ENCODE measurements at regions not wholly inside any gene's neighbourhood (a gene's known extent, or its start where the extent isn't known, plus 50 kb on each side); places are given as distances from the start of the nearest gene placed in this dataset.

DNA sequence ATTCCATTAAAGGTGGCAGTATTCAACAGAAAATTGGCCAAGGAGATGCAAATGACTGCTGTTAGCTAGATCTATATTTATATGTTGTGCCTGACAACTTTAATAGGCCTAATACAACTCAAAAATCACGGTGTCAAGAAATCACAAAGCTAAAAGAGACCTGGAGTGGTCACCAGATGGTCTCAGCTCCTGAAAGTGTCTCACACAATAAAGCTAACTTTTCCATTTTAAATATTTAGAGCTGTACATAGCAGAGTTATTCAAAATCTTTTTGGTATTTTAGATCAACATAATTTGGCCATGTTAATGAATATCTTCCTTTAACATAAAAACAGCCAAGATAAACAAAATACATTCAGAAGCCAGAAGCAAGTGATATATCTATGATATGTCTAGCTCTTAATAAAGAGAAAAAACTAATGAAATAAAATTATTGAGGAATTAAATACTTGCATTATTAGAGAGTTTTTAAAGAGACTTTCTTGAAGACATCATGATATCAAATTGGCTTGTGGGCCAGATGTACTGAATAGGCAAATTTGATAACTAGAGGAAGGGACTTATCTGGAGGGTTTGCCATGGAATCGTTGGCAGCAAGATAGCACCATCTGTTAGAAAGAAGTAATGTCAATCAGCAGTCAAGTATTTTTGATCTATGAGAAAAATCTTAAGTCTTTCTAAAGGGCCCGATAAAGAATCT is 84.9 kb upstream of the SCAF8 start:
- DNase-seq (ENCODE audit: low read depth): no peak
- TF ChIP-seq, protein P1, sequence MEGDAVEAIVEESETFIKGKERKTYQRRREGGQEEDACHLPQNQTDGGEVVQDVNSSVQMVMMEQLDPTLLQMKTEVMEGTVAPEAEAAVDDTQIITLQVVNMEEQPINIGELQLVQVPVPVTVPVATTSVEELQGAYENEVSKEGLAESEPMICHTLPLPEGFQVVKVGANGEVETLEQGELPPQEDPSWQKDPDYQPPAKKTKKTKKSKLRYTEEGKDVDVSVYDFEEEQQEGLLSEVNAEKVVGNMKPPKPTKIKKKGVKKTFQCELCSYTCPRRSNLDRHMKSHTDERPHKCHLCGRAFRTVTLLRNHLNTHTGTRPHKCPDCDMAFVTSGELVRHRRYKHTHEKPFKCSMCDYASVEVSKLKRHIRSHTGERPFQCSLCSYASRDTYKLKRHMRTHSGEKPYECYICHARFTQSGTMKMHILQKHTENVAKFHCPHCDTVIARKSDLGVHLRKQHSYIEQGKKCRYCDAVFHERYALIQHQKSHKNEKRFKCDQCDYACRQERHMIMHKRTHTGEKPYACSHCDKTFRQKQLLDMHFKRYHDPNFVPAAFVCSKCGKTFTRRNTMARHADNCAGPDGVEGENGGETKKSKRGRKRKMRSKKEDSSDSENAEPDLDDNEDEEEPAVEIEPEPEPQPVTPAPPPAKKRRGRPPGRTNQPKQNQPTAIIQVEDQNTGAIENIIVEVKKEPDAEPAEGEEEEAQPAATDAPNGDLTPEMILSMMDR (conservative IDR thresholded peaks at IDR 0.05; ENCODE audit: low read depth, low read length): no peak
- no peak overlapping the region for H3K4me3 ChIP-seq (ENCODE audit: low read depth, low read length)

DNA sequence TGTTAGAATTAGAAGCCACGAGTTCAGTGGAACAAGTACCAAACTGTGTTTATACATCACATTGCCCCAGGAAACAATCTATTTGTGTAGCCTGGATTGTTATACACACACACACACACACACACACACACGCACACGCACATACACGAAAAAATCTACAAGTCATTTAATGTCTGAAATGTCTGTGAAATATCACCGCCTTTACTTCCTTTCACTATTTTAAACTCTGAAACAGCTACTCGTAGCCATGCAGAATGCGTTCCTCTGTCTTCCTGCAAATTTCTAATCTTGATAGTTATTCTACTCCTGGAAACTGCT is 84.4 kb upstream of the SCAF8 start:
- no peak overlapping the region for H3K4me3 ChIP-seq (ENCODE audit: low read depth, low read length)
- TF ChIP-seq, protein P1 (conservative IDR thresholded peaks at IDR 0.05; ENCODE audit: low read depth, low read length): no peak
- no peak for DNase-seq (ENCODE audit: low read depth)

DNA sequence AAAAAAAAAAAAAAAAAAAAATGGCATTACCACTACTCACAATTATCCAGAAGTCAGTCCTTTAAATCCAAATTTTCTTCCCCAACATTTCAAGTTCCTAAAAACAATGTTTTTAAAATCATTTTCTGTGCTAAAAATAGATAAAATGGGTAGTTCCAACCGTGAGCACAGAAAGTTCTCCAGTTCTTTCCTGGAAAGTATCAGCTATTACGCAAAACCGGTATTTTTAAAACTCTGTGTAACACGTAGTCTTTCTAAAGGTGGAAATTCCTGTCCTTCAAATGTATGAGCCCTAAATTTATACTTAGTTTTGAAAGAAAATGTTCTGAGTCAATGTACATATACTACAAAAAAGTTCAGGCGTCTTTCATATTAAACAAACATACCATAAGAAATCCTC is 83.5 kb upstream of the SCAF8 start:
- no peak overlapping the region for H3K4me3 ChIP-seq (ENCODE audit: low read depth, low read length)
- DNase-seq (ENCODE audit: low read depth): peak; percentile 43
- TF ChIP-seq, protein P1 (conservative IDR thresholded peaks at IDR 0.05; ENCODE audit: low read depth, low read length): no peak

DNA sequence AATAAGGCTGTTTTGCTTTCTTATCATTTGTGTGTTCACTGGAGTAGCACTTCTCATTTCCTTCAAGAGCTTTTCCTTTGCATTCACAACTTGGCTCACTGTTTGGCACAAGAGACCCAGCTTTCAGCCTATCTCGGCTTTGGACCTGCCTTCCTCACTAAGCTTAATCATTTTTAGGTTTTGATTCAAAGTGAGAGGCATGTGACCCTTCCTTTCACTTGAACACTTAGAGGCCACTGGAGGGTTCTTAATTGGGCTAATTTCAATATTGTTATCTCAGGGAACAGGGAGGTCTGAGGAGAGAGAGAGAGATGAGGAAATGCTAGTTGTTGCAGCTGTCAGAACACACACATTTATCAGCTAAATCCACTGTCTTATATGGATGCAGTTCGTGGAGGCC is 82.9 kb upstream of the SCAF8 start:
- H3K4me3 ChIP-seq (ENCODE audit: low read depth, low read length): no peak overlapping the region
- TF ChIP-seq, protein P1 (conservative IDR thresholded peaks at IDR 0.05; ENCODE audit: low read depth, low read length): no peak
- no peak for DNase-seq (ENCODE audit: low read depth)

DNA sequence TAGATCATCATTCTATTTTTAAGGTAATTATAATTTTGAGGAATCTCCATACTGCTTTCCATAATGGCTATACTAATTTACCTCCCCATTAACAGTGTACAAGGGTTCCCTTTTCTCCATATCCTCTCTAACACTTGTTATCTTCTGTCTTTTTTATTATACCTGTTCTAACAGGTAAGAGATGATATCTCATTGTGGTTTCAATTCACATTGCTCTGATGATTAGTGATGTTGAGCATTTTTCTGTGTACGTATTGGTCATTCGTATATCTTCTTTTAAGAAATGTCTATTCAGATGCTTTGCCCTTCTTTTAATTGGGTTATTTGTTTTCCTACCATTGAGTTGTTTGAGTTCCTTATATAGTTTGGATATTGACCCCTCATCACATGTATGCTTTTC is 81.6 kb upstream of the SCAF8 start:
- H3K4me3 ChIP-seq (ENCODE audit: low read depth, low read length): no peak overlapping the region
- TF ChIP-seq, protein P1 (conservative IDR thresholded peaks at IDR 0.05; ENCODE audit: low read depth, low read length): no peak
- no peak for DNase-seq (ENCODE audit: low read depth)

DNA sequence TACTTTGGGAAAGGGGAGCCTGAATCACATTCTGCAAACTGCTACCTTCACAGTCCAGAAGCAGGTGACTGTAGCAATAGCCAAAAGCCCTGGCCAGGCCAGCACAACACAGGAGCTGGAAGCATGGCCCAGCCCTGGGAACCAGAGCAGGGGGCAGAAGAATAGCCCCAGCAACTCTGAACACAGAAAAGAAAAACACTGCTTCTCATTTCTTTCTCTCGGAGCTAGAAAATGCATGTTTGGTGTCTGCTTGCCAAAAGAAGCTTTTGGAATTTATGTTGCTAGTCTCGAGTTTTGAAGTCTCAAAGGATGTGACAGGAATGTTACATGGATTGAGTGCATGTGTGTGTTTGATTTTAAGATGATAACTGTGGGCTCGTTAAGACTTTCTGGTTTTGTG is 79.8 kb upstream of the SCAF8 start:
- DNase-seq (ENCODE audit: low read depth): peak; percentile 47
- H3K4me3 ChIP-seq (ENCODE audit: low read depth, low read length): no peak overlapping the region
- TF ChIP-seq, protein P1 (conservative IDR thresholded peaks at IDR 0.05; ENCODE audit: low read depth, low read length): no peak

DNA sequence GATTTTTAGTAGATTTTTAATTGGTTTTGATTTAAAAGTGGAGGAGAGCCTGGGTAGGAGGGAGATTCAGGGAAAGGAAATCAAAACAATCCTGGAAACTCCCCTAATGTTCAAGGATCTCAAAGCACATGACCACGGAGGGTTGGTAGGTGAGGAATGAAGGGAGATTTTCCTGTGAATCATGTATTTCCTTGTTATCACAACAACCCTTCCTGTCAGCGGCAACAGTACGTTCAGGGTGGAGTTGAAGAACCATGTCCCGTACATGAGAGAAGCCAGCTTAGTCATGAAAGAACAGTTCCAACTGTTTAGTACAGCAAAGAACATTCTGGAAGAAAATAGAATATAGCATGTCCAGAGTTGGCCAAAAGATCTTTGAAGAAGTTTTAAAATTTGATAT is 79.4 kb upstream of the SCAF8 start:
- TF ChIP-seq, protein P1 (conservative IDR thresholded peaks at IDR 0.05; ENCODE audit: low read depth, low read length): no peak
- DNase-seq (ENCODE audit: low read depth): peak; percentile 92
- H3K4me3 ChIP-seq (ENCODE audit: low read depth, low read length): no peak overlapping the region
